GM23338 (cell line): ENCODE measurements at regions not wholly inside any gene's neighbourhood (a gene's known extent, or its start where the extent isn't known, plus 50 kb on each side); places are given as distances from the start of the nearest gene placed in this dataset.

Experiments used
- CREB1 ChIP-seq: fragments of 250-450 bp; sonication (Bioruptor Pico); IDR thresholded peaks from 2 replicates; pipeline ENCODE4 v1.5.0; 2020; ENCODE audit warnings: low read depth, mild to moderate bottlenecking, moderate library complexity
- CTCF ChIP-seq, 2 experiments: fragments of 200-600 bp in 1 of 2; sonication (generic) in 1 of 2; conservative IDR thresholded peaks; 2 replicates each; pipeline versions ENCODE4 v1.5.1 to v1.6.1; 2016 to 2017; ENCODE audit warnings: antibody characterized with exemption in 2 of 2, low read depth in 2 of 2, mild to moderate bottlenecking in 2 of 2, moderate library complexity in 1 of 2
- EZH2 ChIP-seq: fragments of 200-600 bp; sonication (generic); IDR thresholded peaks from one replicate; pipeline ENCODE4 v1.8.0; 2017; ENCODE audit warnings: antibody characterized with exemption, mild to moderate bottlenecking, low read depth; ENCODE audit not compliant: unreplicated experiment
- EZH2phosphoT487 ChIP-seq: fragments of 200-600 bp; sonication (generic); IDR thresholded peaks from one replicate; pipeline ENCODE4 v1.8.1; 2018; ENCODE audit warnings: antibody characterized with exemption; ENCODE audit not compliant: unreplicated experiment
- JUNB ChIP-seq: IDR thresholded peaks from one replicate; pipeline ENCODE4 v1.6.1; 2016; ENCODE audit warnings: antibody characterized with exemption; ENCODE audit not compliant: unreplicated experiment
- POLR2AphosphoS5 ChIP-seq: IDR thresholded peaks from 2 replicates; pipeline ENCODE4 v1.6.1; 2016; ENCODE audit warnings: antibody characterized with exemption, low read depth
- STAT1 ChIP-seq: IDR thresholded peaks from one replicate; pipeline ENCODE4 v1.6.1; 2016; ENCODE audit warnings: antibody characterized with exemption; ENCODE audit not compliant: unreplicated experiment
- ZNF114 ChIP-seq: fragments of 250-450 bp; sonication (Bioruptor Pico); IDR thresholded peaks from 2 replicates; pipeline ENCODE4 v1.5.0; 2020; ENCODE audit warnings: mild to moderate bottlenecking, moderate library complexity
- ZNF331 ChIP-seq: fragments of 250-450 bp; sonication (Bioruptor Pico); IDR thresholded peaks from 2 replicates; pipeline ENCODE4 v1.5.0; 2020; ENCODE audit warnings: low read depth, mild to moderate bottlenecking, moderate library complexity
- TF ChIP-seq, protein P1 (sequence below): IDR thresholded peaks from one replicate; pipeline ENCODE4 v1.6.1; 2018; ENCODE audit warnings: antibody characterized with exemption; ENCODE audit not compliant: unreplicated experiment
- TF ChIP-seq, protein P2 (sequence below): IDR thresholded peaks from 2 replicates; pipeline ENCODE4 v1.6.1; 2016; ENCODE audit warnings: antibody characterized with exemption

- TF ChIP-seq, protein P1, sequence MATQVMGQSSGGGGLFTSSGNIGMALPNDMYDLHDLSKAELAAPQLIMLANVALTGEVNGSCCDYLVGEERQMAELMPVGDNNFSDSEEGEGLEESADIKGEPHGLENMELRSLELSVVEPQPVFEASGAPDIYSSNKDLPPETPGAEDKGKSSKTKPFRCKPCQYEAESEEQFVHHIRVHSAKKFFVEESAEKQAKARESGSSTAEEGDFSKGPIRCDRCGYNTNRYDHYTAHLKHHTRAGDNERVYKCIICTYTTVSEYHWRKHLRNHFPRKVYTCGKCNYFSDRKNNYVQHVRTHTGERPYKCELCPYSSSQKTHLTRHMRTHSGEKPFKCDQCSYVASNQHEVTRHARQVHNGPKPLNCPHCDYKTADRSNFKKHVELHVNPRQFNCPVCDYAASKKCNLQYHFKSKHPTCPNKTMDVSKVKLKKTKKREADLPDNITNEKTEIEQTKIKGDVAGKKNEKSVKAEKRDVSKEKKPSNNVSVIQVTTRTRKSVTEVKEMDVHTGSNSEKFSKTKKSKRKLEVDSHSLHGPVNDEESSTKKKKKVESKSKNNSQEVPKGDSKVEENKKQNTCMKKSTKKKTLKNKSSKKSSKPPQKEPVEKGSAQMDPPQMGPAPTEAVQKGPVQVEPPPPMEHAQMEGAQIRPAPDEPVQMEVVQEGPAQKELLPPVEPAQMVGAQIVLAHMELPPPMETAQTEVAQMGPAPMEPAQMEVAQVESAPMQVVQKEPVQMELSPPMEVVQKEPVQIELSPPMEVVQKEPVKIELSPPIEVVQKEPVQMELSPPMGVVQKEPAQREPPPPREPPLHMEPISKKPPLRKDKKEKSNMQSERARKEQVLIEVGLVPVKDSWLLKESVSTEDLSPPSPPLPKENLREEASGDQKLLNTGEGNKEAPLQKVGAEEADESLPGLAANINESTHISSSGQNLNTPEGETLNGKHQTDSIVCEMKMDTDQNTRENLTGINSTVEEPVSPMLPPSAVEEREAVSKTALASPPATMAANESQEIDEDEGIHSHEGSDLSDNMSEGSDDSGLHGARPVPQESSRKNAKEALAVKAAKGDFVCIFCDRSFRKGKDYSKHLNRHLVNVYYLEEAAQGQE = no peak
- TF ChIP-seq CTCF (conservative IDR thresholded peaks at IDR 0.05; ENCODE audit: low read depth in 2 of 2) (no peak), ZNF114 (CRISPR knock-in tag) (no peak), JUNB (no peak), POLR2AphosphoS5 (no peak), EZH2 (no peak), STAT1 (no peak), ZNF331 (no peak), CREB1 (CRISPR knock-in tag) (no peak), EZH2phosphoT487 (no peak)
- TF ChIP-seq, protein P2, sequence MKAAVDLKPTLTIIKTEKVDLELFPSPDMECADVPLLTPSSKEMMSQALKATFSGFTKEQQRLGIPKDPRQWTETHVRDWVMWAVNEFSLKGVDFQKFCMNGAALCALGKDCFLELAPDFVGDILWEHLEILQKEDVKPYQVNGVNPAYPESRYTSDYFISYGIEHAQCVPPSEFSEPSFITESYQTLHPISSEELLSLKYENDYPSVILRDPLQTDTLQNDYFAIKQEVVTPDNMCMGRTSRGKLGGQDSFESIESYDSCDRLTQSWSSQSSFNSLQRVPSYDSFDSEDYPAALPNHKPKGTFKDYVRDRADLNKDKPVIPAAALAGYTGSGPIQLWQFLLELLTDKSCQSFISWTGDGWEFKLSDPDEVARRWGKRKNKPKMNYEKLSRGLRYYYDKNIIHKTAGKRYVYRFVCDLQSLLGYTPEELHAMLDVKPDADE = no peak
Observed at GRCh38 chr4:136925203-136925602, 607.1 kb downstream of the PCDH18 start.
